Smooth muscle cell (in vitro differentiated cells): ENCODE measurements at regions not wholly inside any gene's neighbourhood (a gene's known extent, or its start where the extent isn't known, plus 50 kb on each side); places are given as distances from the start of the nearest gene placed in this dataset. TPM values are rescaled to one million over a fixed set of nuclear protein-coding genes. Genes with fewer than 3 reads are reported as not detected.

Source experiments
- DNase-seq: peaks from one replicate; lab custom pipeline; 2025; ENCODE audit not compliant: unreplicated experiment; lab: John Stamatoyannopoulos, UW
- H2AFZ ChIP-seq: fragments of 200-600 bp; sonication (generic); 2 replicates; pipeline ENCODE4 v1.6.0; 2016; ENCODE audit warnings: antibody characterized with exemption, low read depth, mild to moderate bottlenecking
- H3F3A ChIP-seq: fragments of 200-600 bp; sonication (generic); 2 replicates; pipeline ENCODE4 v1.6.0; 2017; ENCODE audit warnings: antibody characterized with exemption, low read depth
- H3K27ac ChIP-seq: fragments of 200-600 bp; sonication (generic); 2 replicates; pipeline ENCODE4 v1.5.1; 2016; ENCODE audit warnings: low read depth, mild to moderate bottlenecking
- H3K27me3 ChIP-seq: fragments of 200-600 bp; sonication (generic); 2 replicates; pipeline ENCODE4 v1.6.1; 2016; ENCODE audit warnings: low read depth, mild to moderate bottlenecking
- H3K36me3 ChIP-seq: fragments of 200-600 bp; sonication (generic); 2 replicates; pipeline ENCODE4 v1.5.1; 2016; ENCODE audit warnings: low read depth
- H3K4me1 ChIP-seq: fragments of 200-600 bp; sonication (generic); 2 replicates; pipeline ENCODE4 v1.5.1; 2016; ENCODE audit warnings: low read depth
- H3K4me2 ChIP-seq: fragments of 200-600 bp; sonication (generic); 2 replicates; pipeline ENCODE4 v1.6.0; 2016; ENCODE audit warnings: mild to moderate bottlenecking
- H3K4me3 ChIP-seq: fragments of 200-600 bp; sonication (generic); 2 replicates; pipeline ENCODE4 v1.5.1; 2016; ENCODE audit warnings: mild to moderate bottlenecking
- H3K79me2 ChIP-seq: fragments of 200-600 bp; sonication (generic); 2 replicates; pipeline ENCODE4 v1.6.0; 2016; ENCODE audit warnings: low read depth, mild to moderate bottlenecking
- H3K9ac ChIP-seq: fragments of 200-600 bp; sonication (generic); 2 replicates; pipeline ENCODE4 v1.6.0; 2016; ENCODE audit warnings: low read depth
- H3K9me3 ChIP-seq: fragments of 200-600 bp; sonication (generic); replicated peaks from 2 replicates; pipeline ENCODE4 v1.5.1; 2016; ENCODE audit warnings: low read depth
- H4K20me1 ChIP-seq: fragments of 200-600 bp; sonication (generic); 2 replicates; pipeline ENCODE4 v1.6.0; 2016; ENCODE audit warnings: low read depth
- CTCF ChIP-seq: fragments of 200-600 bp; sonication (generic); IDR thresholded peaks from 2 replicates; pipeline ENCODE4 v1.5.1; 2017; ENCODE audit warnings: borderline replicate concordance, mild to moderate bottlenecking, antibody characterized with exemption; ENCODE audit not compliant: insufficient read depth, poor library complexity, severe bottlenecking
- WGBS: methylation state at CpG from one replicate; pipeline ENCODE4 v1.1.7; 2016; ENCODE audit warnings: low lambda C conversion rate; 5-methylcytosine and 5-hydroxymethylcytosine counted together
- small RNA-seq: library from RNA; depleted of rRNA; stranded (forward); fragments of <200 nt; gene quantifications from one replicate; pipeline ENCODE3, GENCODE V24; 2014

- Histone ChIP-seq H3K36me3 (no peaks in the 10 kb centered on the region), H3K4me3 (no peak overlapping the region), H3K27ac (no peak overlapping the region), H3K9me3 (no peaks in the 10 kb centered on the region), H2AFZ (no peak overlapping the region), H3F3A (no peaks in the 10 kb centered on the region), H3K4me1 (no peaks in the 10 kb centered on the region), H3K4me2 (no peak overlapping the region), H3K27me3 (peaks cover 4% of the 10 kb centered on the region), H3K9ac (no peak overlapping the region), H4K20me1 (no peaks in the 10 kb centered on the region), H3K79me2 (no peaks in the 10 kb centered on the region)
- WGBS = 95% methylated on average over 1 of the region's 1 CpG
- DNase-seq = no peak
- no peak for TF ChIP-seq CTCF
Observed at GRCh38 chr5:153429761-153430380, 60.6 kb upstream of the GRIA1 start.

DNA sequence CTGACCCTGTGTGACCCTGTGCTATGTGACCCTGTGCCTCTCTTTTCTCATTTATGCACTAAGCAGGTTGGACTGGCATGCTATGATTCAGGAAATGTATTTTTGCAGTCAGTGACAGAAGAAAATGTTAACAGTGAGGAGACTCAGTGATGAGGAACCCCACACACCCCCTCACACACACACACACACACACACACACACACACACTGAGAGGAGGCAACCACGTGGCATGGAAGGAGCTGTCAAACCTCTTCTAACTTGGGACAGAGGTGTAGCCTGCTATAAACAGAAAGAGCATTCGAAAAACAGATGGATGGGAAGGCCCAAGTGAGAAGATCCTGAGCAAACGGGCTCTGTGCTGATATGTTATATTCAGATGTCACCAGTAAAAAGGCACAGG is 57.9 kb upstream of the GRIA1 start:
- H3K27ac ChIP-seq = no peak overlapping the region
- no peaks in the 10 kb centered on the region for H3K9me3 ChIP-seq
- no peaks in the 10 kb centered on the region for H3K36me3 ChIP-seq
- H3F3A ChIP-seq = no peaks in the 10 kb centered on the region
- H3K4me1 ChIP-seq = no peaks in the 10 kb centered on the region
- H3K4me3 ChIP-seq = no peak overlapping the region
- peaks cover 4% of the 10 kb centered on the region for H3K27me3 ChIP-seq
- H3K4me2 ChIP-seq = no peak overlapping the region
- H2AFZ ChIP-seq = no peak overlapping the region
- TF ChIP-seq CTCF = no peak
- no peak overlapping the region for H3K9ac ChIP-seq
- WGBS = 91% methylated on average over 3 of the region's 3 CpGs
- no peaks in the 10 kb centered on the region for H4K20me1 ChIP-seq
- DNase-seq = no peak
- no peaks in the 10 kb centered on the region for H3K79me2 ChIP-seq

GRCh38 chr5:153437251-153437650 is 53.2 kb upstream of the GRIA1 start:
- Histone ChIP-seq H3K4me1 (no peaks in the 10 kb centered on the region), H3K4me3 (no peak overlapping the region), H2AFZ (no peak overlapping the region), H3K27me3 (no peaks in the 10 kb centered on the region), H3F3A (peaks cover 15% of the 10 kb centered on the region), H3K36me3 (no peaks in the 10 kb centered on the region), H3K27ac (no peak overlapping the region), H3K9ac (no peak overlapping the region), H3K9me3 (no peaks in the 10 kb centered on the region), H3K4me2 (no peak overlapping the region), H4K20me1 (no peaks in the 10 kb centered on the region), H3K79me2 (no peaks in the 10 kb centered on the region)
- no peak for DNase-seq
- TF ChIP-seq CTCF = no peak

GRCh38 chr5:153439130-153439529 is 51.3 kb upstream of the GRIA1 start:
- TF ChIP-seq CTCF = no peak
- no peak for DNase-seq
- Histone ChIP-seq H3K27ac (no peak overlapping the region), H3F3A (peaks cover 15% of the 10 kb centered on the region), H3K4me2 (no peak overlapping the region), H3K27me3 (no peaks in the 10 kb centered on the region), H4K20me1 (no peaks in the 10 kb centered on the region), H3K4me3 (no peak overlapping the region), H3K9me3 (no peaks in the 10 kb centered on the region), H2AFZ (no peak overlapping the region), H3K4me1 (no peaks in the 10 kb centered on the region), H3K36me3 (no peaks in the 10 kb centered on the region), H3K9ac (no peak overlapping the region), H3K79me2 (no peaks in the 10 kb centered on the region)

Small RNA genes in the stretch of these regions (small RNA-seq; reads per million reads assigned to genes)
- not detected for gene AC008571.1
